H1 (cell line): ENCODE measurements at regions not wholly inside any gene's neighbourhood (a gene's known extent, or its start where the extent isn't known, plus 50 kb on each side); places are given as distances from the start of the nearest gene placed in this dataset.

Experiments used
- CTCF ChIA-PET: fragments of 300-600 bp; sonication (Branson Sonifier 250); formaldehyde crosslinking; loops from one replicate; lab custom pipeline; 2021; ENCODE audit not compliant: partially characterized antibody; lab: Charles Lee
- POLR2A ChIA-PET: fragments of 300-600 bp; sonication (Branson Sonifier 250); formaldehyde crosslinking; loops from one replicate; lab custom pipeline; 2021; ENCODE audit warnings: inconsistent platforms; ENCODE audit not compliant: partially characterized antibody; lab: Charles Lee
- DNase-seq, 2 experiments: peaks; one replicate each; pipeline versions ENCODE4 v3.0.0 to v3.0.0-alpha.2; 2010 to 2022; ENCODE audit warnings: low spot score in 2 of 2, low read depth in 1 of 2, mixed read lengths in 1 of 2
- FAIRE-seq: peaks from 2 replicates; lab custom pipeline; 2011; peaks lifted over from hg19 to GRCh38; lab: Jason Lieb, UNC
- H2AFZ ChIP-seq: 2 replicates; pipeline ENCODE4 v1.8.1; 2012; ENCODE audit warnings: low read length, inconsistent platforms
- H2AK5ac ChIP-seq: 2 replicates; pipeline ENCODE4 v1.6.1; 2013; ENCODE audit warnings: low read depth, low read length
- H2BK120ac ChIP-seq: replicated peaks from 2 replicates; pipeline ENCODE3; 2013; ENCODE audit warnings: low read depth, low read length, inconsistent platforms
- H2BK12ac ChIP-seq: 2 replicates; pipeline ENCODE4 v1.6.1; 2013; ENCODE audit warnings: low read depth, low read length
- H2BK15ac ChIP-seq: 2 replicates; pipeline ENCODE4 v1.6.1; 2013; ENCODE audit warnings: low read length
- H2BK20ac ChIP-seq: 2 replicates; pipeline ENCODE4 v1.6.1; 2013; ENCODE audit warnings: low read length
- H2BK5ac ChIP-seq: 2 replicates; pipeline ENCODE4 v1.6.1; 2013; ENCODE audit warnings: low read depth, low read length
- H3K14ac ChIP-seq: 2 replicates; pipeline ENCODE4 v1.6.1; 2013; ENCODE audit warnings: inconsistent platforms; ENCODE audit not compliant: insufficient read length
- H3K18ac ChIP-seq: 2 replicates; pipeline ENCODE4 v1.6.1; 2013; ENCODE audit warnings: low read length; ENCODE audit errors: extremely low read depth
- H3K23ac ChIP-seq: 2 replicates; pipeline ENCODE4 v1.6.1; 2013; ENCODE audit warnings: inconsistent platforms; ENCODE audit not compliant: insufficient read length
- H3K23me2 ChIP-seq: 2 replicates; pipeline ENCODE4 v1.6.1; 2013; ENCODE audit warnings: low read depth, low read length
- H3K27ac ChIP-seq: 2 replicates; pipeline ENCODE4 v1.6.1; 2011; ENCODE audit warnings: low read depth, low read length, inconsistent platforms
- H3K27me3 ChIP-seq, 4 experiments: replicated peaks in 1 of 4; 1 replicate in 1 of 4; 2 replicates in 3 of 4; pipeline versions ENCODE4 v1.6.1 to v1.8.1; 2011 to 2013; ENCODE audit warnings: low read length in 3 of 4, mild to moderate bottlenecking in 3 of 4, inconsistent platforms in 2 of 4, mixed read lengths in 2 of 4, moderate library complexity in 1 of 4; ENCODE audit not compliant: control insufficient read depth in 3 of 4, insufficient read depth in 3 of 4; ENCODE audit errors: extremely low read depth in 1 of 4
- H3K36me3 ChIP-seq, 4 experiments: 2 replicates each; pipeline versions ENCODE4 v1.6.1 to v1.8.1; 2011 to 2013; ENCODE audit warnings: mild to moderate bottlenecking in 4 of 4, low read length in 3 of 4, moderate library complexity in 2 of 4, control low read depth in 1 of 4, inconsistent platforms in 1 of 4; ENCODE audit not compliant: insufficient read depth in 4 of 4, control insufficient read depth in 2 of 4
- H3K4ac ChIP-seq: replicated peaks from 2 replicates; pipeline ENCODE3; 2013; ENCODE audit warnings: low read length, low read depth, mixed read lengths, inconsistent platforms; ENCODE audit not compliant: insufficient read length
- H3K4me1 ChIP-seq, 4 experiments: replicated peaks in 1 of 4; 1 replicate in 1 of 4; 2 replicates in 3 of 4; pipeline versions ENCODE4 v1.6.1 to v1.8.1; 2011 to 2013; ENCODE audit warnings: low read length in 3 of 4, inconsistent platforms in 2 of 4, mixed read lengths in 1 of 4; ENCODE audit not compliant: insufficient read depth in 4 of 4, control insufficient read depth in 3 of 4
- H3K4me2 ChIP-seq, 2 experiments: 2 replicates each; pipeline versions ENCODE4 v1.6.1 to v1.8.1; 2011 to 2013; ENCODE audit warnings: low read depth in 2 of 2, low read length in 2 of 2, control low read depth in 1 of 2, inconsistent platforms in 1 of 2, mild to moderate bottlenecking in 1 of 2; ENCODE audit not compliant: insufficient read depth in 1 of 2
- H3K4me3 ChIP-seq, 4 experiments: fragments of 200-600, 300-600 bp in 1 of 4; sonication (generic), shearing (Covaris generic), sonication (Bioruptor Twin) in 1 of 4; 2 replicates each; pipeline versions ENCODE4 v1.5.1 to v1.8.1; 2011 to 2016; ENCODE audit warnings: low read length in 4 of 4, low read depth in 3 of 4, control low read depth in 2 of 4, inconsistent platforms in 2 of 4, mild to moderate bottlenecking in 2 of 4, mixed read lengths in 1 of 4, moderate library complexity in 1 of 4; ENCODE audit not compliant: insufficient read depth in 2 of 4; ENCODE audit errors: extremely low read depth in 1 of 4
- H3K56ac ChIP-seq: replicated peaks from 2 replicates; pipeline ENCODE3; 2013; ENCODE audit warnings: low read depth, mild to moderate bottlenecking, mixed read lengths, low read length, inconsistent platforms; ENCODE audit not compliant: insufficient read length
- H3K79me1 ChIP-seq: 2 replicates; pipeline ENCODE4 v1.6.1; 2013; ENCODE audit warnings: low read depth, low read length, control low read depth
- H3K79me2 ChIP-seq, 2 experiments: 2 replicates each; pipeline versions ENCODE4 v1.6.1 to v1.8.1; 2012 to 2013; ENCODE audit warnings: low read length in 2 of 2, mild to moderate bottlenecking in 2 of 2, inconsistent platforms in 1 of 2; ENCODE audit not compliant: insufficient read depth in 2 of 2, control insufficient read depth in 1 of 2
- H3K9ac ChIP-seq, 4 experiments: replicated peaks in 1 of 4; 1 replicate in 1 of 4; 2 replicates in 3 of 4; pipeline versions ENCODE4 v1.6.1 to v1.8.1; 2011 to 2013; ENCODE audit warnings: low read depth in 3 of 4, low read length in 3 of 4, control low read depth in 2 of 4, mild to moderate bottlenecking in 2 of 4, moderate library complexity in 2 of 4, inconsistent platforms in 1 of 4; ENCODE audit errors: extremely low read depth in 1 of 4
- H3K9me3 ChIP-seq, 2 experiments: 2 replicates each; pipeline versions ENCODE4 v1.6.1 to v1.8.1; 2012 to 2013; ENCODE audit warnings: mild to moderate bottlenecking in 2 of 2, moderate library complexity in 2 of 2, control low read depth in 1 of 2, inconsistent platforms in 1 of 2, low read depth in 1 of 2, low read length in 1 of 2, mixed read lengths in 1 of 2; ENCODE audit not compliant: insufficient read depth in 2 of 2
- H4K20me1 ChIP-seq, 2 experiments: replicated peaks in 1 of 2; 2 replicates each; pipeline versions ENCODE3 to v1.8.1; 2011 to 2013; ENCODE audit warnings: inconsistent platforms in 2 of 2, low read length in 2 of 2, mild to moderate bottlenecking in 1 of 2; ENCODE audit not compliant: insufficient read depth in 2 of 2, control insufficient read depth in 1 of 2
- H4K5ac ChIP-seq: 2 replicates; pipeline ENCODE4 v1.6.1; 2013; ENCODE audit warnings: low read length, low read depth, mixed read lengths, inconsistent platforms; ENCODE audit not compliant: insufficient read length
- H4K8ac ChIP-seq: 2 replicates; pipeline ENCODE4 v1.8.0; 2013; ENCODE audit warnings: mild to moderate bottlenecking, moderate library complexity, low read length, inconsistent platforms; ENCODE audit not compliant: insufficient read depth; ENCODE audit errors: extremely low read depth
- H4K91ac ChIP-seq: replicated peaks from 2 replicates; pipeline ENCODE3; 2013; ENCODE audit warnings: low read length, mixed read lengths, inconsistent platforms; ENCODE audit not compliant: insufficient read length
- GABPA ChIP-seq: IDR thresholded peaks from 2 replicates; pipeline ENCODE4 v1.6.1; 2011; ENCODE audit warnings: mild to moderate bottlenecking, low read length, moderate library complexity, borderline replicate concordance; ENCODE audit not compliant: insufficient read depth
- KDM4A ChIP-seq: IDR thresholded peaks from one replicate; pipeline ENCODE4 v1.7.1; 2012; ENCODE audit warnings: low read depth, mild to moderate bottlenecking, moderate library complexity, low read length, inconsistent platforms; ENCODE audit not compliant: severe bottlenecking
- SP1 ChIP-seq: IDR thresholded peaks from 2 replicates; pipeline ENCODE4 v1.6.1; 2011; ENCODE audit warnings: low read depth, low read length
- WGBS, 2 experiments: shearing (Covaris generic) in 1 of 2; methylation state at CpG; one replicate each; pipeline versions ENCODE4 v1.1.6 to v1.1.7; 2013 to 2015; ENCODE audit warnings: low lambda C conversion rate in 2 of 2, mixed read lengths in 2 of 2, inconsistent platforms in 1 of 2, low coverage in 1 of 2, missing lambda C conversion rate in 1 of 2; ENCODE audit not compliant: insufficient replicate concordance in 2 of 2, insufficient coverage in 1 of 2, insufficient read length in 1 of 2; ENCODE audit errors: extremely low coverage in 1 of 2, missing lambda C conversion rate in 1 of 2; 5-methylcytosine and 5-hydroxymethylcytosine counted together

GRCh38 chr6:14873101-14873500 is 372.8 kb upstream of the JARID2 start:
- H3K4me3 ChIP-seq, result no peak overlapping the region
- no peak overlapping the region for H3K14ac ChIP-seq
- no peaks in the 10 kb centered on the region for H3K9me3 ChIP-seq
- H2BK15ac ChIP-seq, result no peak overlapping the region
- H4K91ac ChIP-seq, result no peak overlapping the region
- H2AFZ ChIP-seq, result no peak overlapping the region
- no peak overlapping the region for H3K27ac ChIP-seq
- H2AK5ac ChIP-seq, result no peak overlapping the region
- no peak overlapping the region for H3K9ac ChIP-seq
- no peak overlapping the region for H3K23ac ChIP-seq
- TF ChIP-seq SP1 (no peak), GABPA (no peak), KDM4A (no peak)
- no peak overlapping the region for H2BK120ac ChIP-seq
- no peak for FAIRE-seq
- H4K8ac ChIP-seq, result no peak overlapping the region
- no peak overlapping the region for H2BK12ac ChIP-seq
- no peak overlapping the region for H2BK20ac ChIP-seq
- CTCF ChIA-PET, result interaction anchor here (0.6 to 2.0 kb wide), 3 partner anchors 9 to 728 kb away, joined by 3 to 7 read pairs (median 3); no protein-coding TSS in a partner anchor
- no peak overlapping the region for H3K56ac ChIP-seq
- peaks cover 0 to 11% (median 3%) of the 10 kb centered on the region in 4 experiments; a peak in 5 of 7 replicates for H3K4me1 ChIP-seq
- no peak overlapping the region for H3K18ac ChIP-seq
- H3K4me2 ChIP-seq, result no peak overlapping the region
- peaks cover 0 to 5% (median 0%) of the 10 kb centered on the region in 4 experiments; a peak in 1 of 8 replicates for H3K36me3 ChIP-seq
- no peaks in the 10 kb centered on the region; the same call in 1 of the 2 replicates for H3K79me1 ChIP-seq
- no peaks in the 10 kb centered on the region for H4K20me1 ChIP-seq
- H4K5ac ChIP-seq, result no peak overlapping the region
- H3K79me2 ChIP-seq, result no peaks in the 10 kb centered on the region
- H2BK5ac ChIP-seq, result no peak overlapping the region
- no peak for DNase-seq
- POLR2A ChIA-PET, result no interaction called here
- WGBS, 2 experiments, result 85% methylated on average over 2 of the region's 2 CpGs; no CpG with 5 or more reads in 1 of the 2 experiments
- H3K23me2 ChIP-seq, result 0 out of 2 replicates have a peak, but pooled peaks cover 4% of the 10 kb centered on the region
- no peaks in the 10 kb centered on the region for H3K27me3 ChIP-seq
- no peak overlapping the region for H3K4ac ChIP-seq
